ENCODE measurements at regions not wholly inside any gene's neighbourhood (a gene's known extent, or its start where the extent isn't known, plus 50 kb on each side); places are given as distances from the start of the nearest gene placed in this dataset.
A peak's percentile ranks its signal among the peaks of the same experiment; 100 is the strongest.

DNA sequence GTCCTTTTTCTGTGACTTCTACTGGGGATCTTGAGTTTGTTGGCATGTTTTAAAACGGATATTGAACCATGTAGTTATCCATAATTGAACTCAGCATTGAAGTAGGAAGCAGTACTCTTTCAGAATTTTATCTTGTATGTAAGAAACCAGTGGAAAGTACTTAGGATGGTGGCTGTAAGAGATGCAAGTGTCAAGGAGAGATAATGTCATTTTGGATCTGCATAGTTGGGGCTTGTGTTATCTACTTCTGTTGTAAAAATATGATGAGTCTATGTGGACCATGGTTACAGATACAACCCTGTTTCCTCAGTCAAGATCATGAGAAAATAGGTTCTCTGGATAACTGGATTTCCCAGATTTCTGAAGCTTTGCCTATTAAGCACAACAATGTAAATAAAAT is 113.7 kb downstream of the NAB1 start:
- TF ChIP-seq, protein P1, sequence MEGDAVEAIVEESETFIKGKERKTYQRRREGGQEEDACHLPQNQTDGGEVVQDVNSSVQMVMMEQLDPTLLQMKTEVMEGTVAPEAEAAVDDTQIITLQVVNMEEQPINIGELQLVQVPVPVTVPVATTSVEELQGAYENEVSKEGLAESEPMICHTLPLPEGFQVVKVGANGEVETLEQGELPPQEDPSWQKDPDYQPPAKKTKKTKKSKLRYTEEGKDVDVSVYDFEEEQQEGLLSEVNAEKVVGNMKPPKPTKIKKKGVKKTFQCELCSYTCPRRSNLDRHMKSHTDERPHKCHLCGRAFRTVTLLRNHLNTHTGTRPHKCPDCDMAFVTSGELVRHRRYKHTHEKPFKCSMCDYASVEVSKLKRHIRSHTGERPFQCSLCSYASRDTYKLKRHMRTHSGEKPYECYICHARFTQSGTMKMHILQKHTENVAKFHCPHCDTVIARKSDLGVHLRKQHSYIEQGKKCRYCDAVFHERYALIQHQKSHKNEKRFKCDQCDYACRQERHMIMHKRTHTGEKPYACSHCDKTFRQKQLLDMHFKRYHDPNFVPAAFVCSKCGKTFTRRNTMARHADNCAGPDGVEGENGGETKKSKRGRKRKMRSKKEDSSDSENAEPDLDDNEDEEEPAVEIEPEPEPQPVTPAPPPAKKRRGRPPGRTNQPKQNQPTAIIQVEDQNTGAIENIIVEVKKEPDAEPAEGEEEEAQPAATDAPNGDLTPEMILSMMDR (conservative IDR thresholded peaks at IDR 0.05): no peak
- H3K27ac ChIP-seq: no peak overlapping the region

DNA sequence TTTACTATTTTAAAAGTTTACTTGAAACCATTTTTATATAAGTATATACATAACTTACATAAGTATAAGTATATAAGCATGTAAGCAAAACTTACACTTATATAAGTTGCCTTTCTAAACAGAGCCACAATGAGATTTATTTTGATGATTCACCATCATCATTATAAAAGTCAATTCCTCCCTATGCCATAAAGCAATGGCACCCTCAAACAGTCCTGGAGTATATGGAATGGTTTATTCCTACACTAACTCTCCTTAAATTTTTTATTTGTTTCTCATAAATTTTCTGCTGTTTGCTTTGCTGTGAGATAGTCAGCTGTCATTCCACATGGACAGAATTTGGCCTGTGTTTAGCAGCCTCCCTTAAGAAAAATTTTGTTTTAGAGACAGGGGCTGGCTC is 114.2 kb downstream of the NAB1 start:
- peak overlapping the region; percentile 20; the same call in 1 of the 2 replicates for H3K27ac ChIP-seq
- TF ChIP-seq, protein P1 (conservative IDR thresholded peaks at IDR 0.05): no peak

DNA sequence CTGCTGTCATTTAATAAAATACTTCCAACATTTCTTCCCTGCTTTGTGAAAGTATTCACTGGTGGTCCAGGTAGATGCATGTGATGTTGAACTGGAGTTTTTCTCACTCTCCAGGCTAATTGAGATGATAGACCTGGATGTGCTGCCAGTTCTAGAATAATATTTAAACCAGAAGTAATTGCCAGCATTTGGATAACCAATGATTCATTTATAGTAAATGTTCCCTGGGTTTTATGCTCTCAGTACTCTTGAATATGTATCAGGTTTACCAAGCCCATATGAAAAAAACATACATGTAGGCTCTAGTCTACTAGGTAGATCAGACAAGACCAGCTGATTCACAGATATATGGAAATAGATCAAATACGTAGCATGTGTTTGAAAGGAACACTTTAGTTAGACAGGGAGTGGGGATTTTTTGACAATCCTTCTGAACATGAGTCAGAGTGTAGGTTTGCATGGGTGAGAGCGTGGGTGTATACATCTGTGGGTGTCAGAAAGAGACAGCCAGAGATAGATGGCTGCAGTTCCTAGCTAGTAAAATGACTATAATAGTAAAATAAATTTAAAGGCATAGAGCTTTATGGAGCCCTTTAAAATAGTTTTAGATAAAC is 115.1 kb downstream of the NAB1 start:
- TF ChIP-seq, protein P1 (conservative IDR thresholded peaks at IDR 0.05): no peak
- peak overlapping the region; percentile 20; the same call in 1 of the 2 replicates for H3K27ac ChIP-seq

DNA sequence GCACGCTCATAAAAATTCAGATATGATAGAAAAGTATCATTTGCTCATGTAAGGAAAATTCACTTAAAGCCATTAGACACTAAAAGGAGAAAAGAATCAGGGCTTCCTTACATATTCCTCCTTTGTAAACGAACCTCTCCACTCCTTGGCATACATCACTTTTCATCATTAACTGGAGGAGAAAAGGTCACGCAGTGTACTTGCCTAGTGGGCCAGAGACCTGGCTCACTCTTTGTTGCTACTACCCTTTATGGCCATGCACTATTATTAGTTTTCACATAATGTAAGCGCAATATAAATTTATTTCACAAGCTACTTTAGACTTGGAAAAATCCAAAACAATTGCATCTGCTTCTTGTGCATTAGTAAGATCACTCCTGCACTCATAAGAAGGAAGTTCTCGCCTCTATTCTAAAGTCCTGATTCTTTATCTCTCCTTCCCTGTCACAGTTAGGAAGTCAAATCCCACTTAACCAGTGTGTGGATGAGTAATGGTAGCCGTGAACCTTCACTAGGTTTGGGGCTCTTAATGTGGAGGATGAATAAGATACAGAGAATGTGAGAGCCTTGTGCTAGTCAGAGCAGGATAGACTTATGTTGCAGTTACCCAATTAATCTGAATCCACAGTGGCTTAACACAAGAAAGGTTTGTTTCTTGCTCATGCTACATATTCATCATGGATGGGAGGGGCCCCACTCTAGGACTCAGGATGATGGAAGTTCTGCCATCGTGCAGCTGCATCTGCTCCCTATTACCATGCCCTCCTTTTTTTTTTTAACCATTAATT is 115.0 kb upstream of the GLS start:
- TF ChIP-seq, protein P1 (conservative IDR thresholded peaks at IDR 0.05): no peak
- no peak overlapping the region for H3K27ac ChIP-seq

DNA sequence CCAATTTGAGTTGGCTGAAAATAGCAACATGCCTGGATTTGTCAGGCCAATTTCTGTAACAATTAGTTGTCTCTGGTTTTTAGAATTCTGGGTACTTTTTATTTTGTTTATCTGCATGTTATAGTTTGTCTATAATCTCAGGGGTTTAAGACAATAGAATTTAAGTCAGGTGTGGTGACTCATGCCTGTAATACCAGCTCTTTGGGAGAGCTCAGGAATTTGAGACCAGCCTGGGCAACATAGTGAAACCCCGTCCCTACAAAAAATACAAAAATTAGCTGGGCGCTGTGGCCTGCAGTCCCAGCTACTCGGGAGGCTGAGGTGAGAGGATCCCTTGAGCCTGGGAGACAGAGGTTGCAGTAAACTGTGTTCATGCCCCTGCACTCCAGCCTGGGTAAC is 114.4 kb upstream of the GLS start:
- TF ChIP-seq, protein P1 (conservative IDR thresholded peaks at IDR 0.05): no peak
- no peak overlapping the region for H3K27ac ChIP-seq

DNA sequence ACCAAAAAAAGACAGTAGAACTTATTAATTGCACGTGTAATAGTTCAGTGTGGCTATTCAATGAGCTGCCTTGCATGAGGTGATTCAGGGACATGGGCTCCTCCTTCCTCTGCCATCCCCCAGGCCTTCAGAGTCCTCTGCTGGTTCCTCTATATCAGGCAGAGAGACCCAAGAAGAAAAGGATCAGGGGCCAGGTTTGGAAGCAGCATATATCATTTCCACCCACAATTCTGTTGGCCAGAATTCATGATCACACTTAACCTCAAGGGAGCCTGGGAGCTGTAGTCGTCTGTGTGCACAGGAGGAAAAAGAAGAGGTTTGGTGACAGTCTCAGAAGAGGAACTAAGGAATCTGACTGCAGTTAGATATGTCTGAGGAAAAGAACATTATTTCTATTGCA is 114.0 kb upstream of the GLS start:
- no peak overlapping the region for H3K27ac ChIP-seq
- TF ChIP-seq, protein P1 (conservative IDR thresholded peaks at IDR 0.05): no peak

DNA sequence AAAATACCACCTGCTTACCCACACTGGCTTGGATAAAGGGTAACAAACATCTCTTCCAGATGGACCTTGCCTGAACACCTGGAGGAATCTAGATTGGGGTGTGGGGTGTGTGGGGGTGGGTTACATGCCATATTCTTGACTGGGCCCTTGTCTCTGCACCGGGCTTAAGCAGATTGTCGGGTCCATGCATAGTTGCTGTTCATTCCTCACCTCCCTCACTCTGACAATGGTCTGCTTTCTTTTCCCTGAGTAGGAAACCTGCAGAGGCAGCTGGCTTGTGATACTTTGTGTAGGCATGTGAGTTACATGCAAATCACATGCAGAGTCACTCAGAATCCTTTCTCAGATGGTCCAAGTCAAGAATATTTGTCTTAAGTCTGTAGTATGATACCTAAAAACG is 112.8 kb upstream of the GLS start:
- TF ChIP-seq, protein P1 (conservative IDR thresholded peaks at IDR 0.05): no peak
- H3K27ac ChIP-seq: no peak overlapping the region
